Endothelial cell of umbilical vein (primary cell): ENCODE measurements at regions not wholly inside any gene's neighbourhood (a gene's known extent, or its start where the extent isn't known, plus 50 kb on each side); places are given as distances from the start of the nearest gene placed in this dataset.

ENCODE experiments used
- BruUV-seq: library from RNA; stranded (reverse); fragments of 400-500 nt; replicated peaks from 2 replicates; lab custom pipeline; 2021; lab: Mats Ljungman, UMichigan
- CTCF ChIA-PET: fragments of 300-600, 350-600 bp; sonication (Branson Sonifier 250); formaldehyde crosslinking; loops from one replicate; lab custom pipeline; 2021; ENCODE audit warnings: antibody characterized with exemption, inconsistent platforms; lab: Charles Lee
- POLR2A ChIA-PET: fragments of 300-600, 350-600 bp; sonication (Branson Sonifier 250); formaldehyde crosslinking; loops from one replicate; lab custom pipeline; 2021; ENCODE audit warnings: antibody characterized with exemption, inconsistent platforms; lab: Charles Lee
- DNase-seq: peaks from one replicate; pipeline ENCODE4 v3.0.0-alpha.2; 2011; ENCODE audit warnings: low read depth, low spot score
- FAIRE-seq: peaks from 2 replicates; lab custom pipeline; 2011; peaks lifted over from hg19 to GRCh38; lab: Jason Lieb, UNC
- H2AFZ ChIP-seq: 2 replicates; pipeline ENCODE4 v1.6.0; 2012; ENCODE audit warnings: low read depth, low read length, control low read depth, inconsistent platforms
- H3K27ac ChIP-seq: 2 replicates; pipeline ENCODE4 v1.5.1; 2011; ENCODE audit warnings: low read depth, mild to moderate bottlenecking, control low read depth, low read length, moderate library complexity; ENCODE audit not compliant: insufficient read depth
- H3K27me3 ChIP-seq, 2 experiments: 2 replicates each; pipeline versions ENCODE4 v1.6.0 to v1.6.1; 2011; ENCODE audit warnings: low read length in 2 of 2, mixed read lengths in 1 of 2; ENCODE audit not compliant: control insufficient read depth in 2 of 2, insufficient read depth in 2 of 2
- H3K36me3 ChIP-seq, 2 experiments: 2 replicates in 1 of 2; 3 replicates in 1 of 2; pipeline ENCODE4 v1.5.1; 2011; ENCODE audit warnings: low read length in 2 of 2, mild to moderate bottlenecking in 1 of 2, moderate library complexity in 1 of 2; ENCODE audit not compliant: control insufficient read depth in 2 of 2, insufficient read depth in 2 of 2; ENCODE audit errors: extremely low read depth in 1 of 2
- H3K4me1 ChIP-seq: 3 replicates; pipeline ENCODE4 v1.5.1; 2011; ENCODE audit warnings: mild to moderate bottlenecking, low read length; ENCODE audit not compliant: control insufficient read depth, insufficient read depth; ENCODE audit errors: extremely low read depth
- H3K4me2 ChIP-seq: 2 replicates; pipeline ENCODE4 v1.6.1; 2011; ENCODE audit warnings: low read length, control low read depth, mixed read lengths; ENCODE audit not compliant: insufficient read depth
- H3K4me3 ChIP-seq, 3 experiments: fragments of 200-600 bp in 1 of 3; sonication (generic), shearing (Covaris generic) in 1 of 3; replicated peaks in 1 of 3; 2 replicates each; pipeline ENCODE4 v1.5.1; 2011 to 2016; ENCODE audit warnings: control low read depth in 3 of 3, low read length in 3 of 3, mild to moderate bottlenecking in 2 of 3, inconsistent platforms in 1 of 3, low read depth in 1 of 3, moderate library complexity in 1 of 3; ENCODE audit not compliant: insufficient read depth in 1 of 3
- H3K79me2 ChIP-seq: 2 replicates; pipeline ENCODE4 v1.6.0; 2012; ENCODE audit warnings: low read length, inconsistent platforms; ENCODE audit not compliant: control insufficient read depth, insufficient read depth
- H3K9ac ChIP-seq: replicated peaks from 2 replicates; pipeline ENCODE3; 2011; ENCODE audit warnings: low read length, control low read depth; ENCODE audit not compliant: insufficient read depth; ENCODE audit errors: extremely low read depth
- H3K9me1 ChIP-seq: replicated peaks from 3 replicates; pipeline ENCODE4 v1.6.0; 2011; ENCODE audit warnings: mild to moderate bottlenecking, low read length; ENCODE audit not compliant: control insufficient read depth, insufficient read depth; ENCODE audit errors: extremely low read depth
- H3K9me3 ChIP-seq: replicated peaks from 2 replicates; pipeline ENCODE4 v1.5.1; 2012; ENCODE audit warnings: low read length, inconsistent platforms; ENCODE audit not compliant: control insufficient read depth, insufficient read depth
- H4K20me1 ChIP-seq: replicated peaks from 2 replicates; pipeline ENCODE3; 2011; ENCODE audit warnings: mild to moderate bottlenecking, low read length; ENCODE audit not compliant: control insufficient read depth, insufficient read depth; ENCODE audit errors: extremely low read depth
- EZH2 ChIP-seq: IDR thresholded peaks from 2 replicates; pipeline ENCODE4 v1.6.1; 2012; ENCODE audit warnings: borderline replicate concordance, low read depth, mild to moderate bottlenecking, moderate library complexity, low read length, inconsistent platforms; ENCODE audit not compliant: severe bottlenecking
- FOS ChIP-seq: IDR thresholded peaks from 2 replicates; pipeline ENCODE4 v1.6.1; 2011; ENCODE audit warnings: mild to moderate bottlenecking, low read length, moderate library complexity, borderline replicate concordance; ENCODE audit not compliant: insufficient read depth
- MYC ChIP-seq: IDR thresholded peaks from one replicate; pipeline ENCODE4 v1.6.1; 2011; ENCODE audit warnings: mild to moderate bottlenecking, low read depth, low read length
- POLR2AphosphoS5 ChIP-seq: IDR thresholded peaks from 2 replicates; pipeline ENCODE4 v1.6.1; 2012; ENCODE audit warnings: low read depth, mild to moderate bottlenecking, control low read depth, low read length, moderate library complexity; ENCODE audit not compliant: insufficient read depth
- dilution Hi-C: fragments of 300-500 bp; cut with MboI; formaldehyde crosslinking; loops from one replicate; pipeline ENCODE4 v1.15.0; 2019; ENCODE audit warnings: low sequenced_read_pairs; ENCODE audit not compliant: extremely low pct_ligation_motif_present
- intact Hi-C: fragments of 100-400 bp; cut with micrococcal nuclease; formaldehyde crosslinking; loops from one replicate; pipeline ENCODE4 v1.10.0; 2022
- TF ChIP-seq, protein P1 (sequence below): IDR thresholded peaks from 2 replicates; pipeline ENCODE4 v1.6.1; 2011; ENCODE audit not compliant: insufficient read depth, insufficient read length
- TF ChIP-seq, protein P2 (sequence below), 2 donors: IDR thresholded peaks; 1 replicate in 1 of 2; 2 replicates in 1 of 2; pipeline ENCODE4 v1.5.1; 2011; ENCODE audit warnings: low read length in 2 of 2, mild to moderate bottlenecking in 2 of 2, moderate library complexity in 2 of 2, control low read depth in 1 of 2, inconsistent platforms in 1 of 2, low read depth in 1 of 2; ENCODE audit not compliant: insufficient read depth in 1 of 2; ENCODE audit errors: extremely low read depth in 1 of 2

DNA sequence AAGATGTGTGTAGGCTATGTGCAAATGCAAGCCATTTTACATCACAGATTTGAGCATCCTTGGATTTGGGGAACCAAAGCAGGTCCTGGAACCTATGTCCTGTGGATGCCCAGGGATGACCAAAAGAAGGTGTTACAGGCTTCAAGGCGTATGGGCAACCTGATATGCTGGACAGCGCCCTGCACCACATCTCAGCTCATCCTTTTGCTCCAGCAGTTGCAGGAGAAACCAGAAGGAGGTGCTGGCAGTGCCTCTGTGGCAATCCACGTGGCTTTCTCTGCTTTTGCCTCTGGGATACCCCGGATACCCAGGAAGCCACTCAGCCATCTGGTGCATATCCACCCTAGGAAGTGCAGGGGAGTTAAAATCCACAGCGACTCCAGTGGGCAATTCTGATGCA, 110.3 kb upstream of the VSTM2B start:
- no peak overlapping the region for H3K27ac ChIP-seq
- H4K20me1 ChIP-seq: no peaks in the 10 kb centered on the region
- dilution Hi-C loops: no loop called here
- no peaks in the 10 kb centered on the region for H3K9me1 ChIP-seq
- no peaks in the 10 kb centered on the region for H3K79me2 ChIP-seq
- ChIA-PET CTCF (no interaction called here), POLR2A (no interaction called here)
- H3K36me3 ChIP-seq: no peaks in the 10 kb centered on the region
- TF ChIP-seq MYC (no peak), POLR2AphosphoS5 (no peak), EZH2 (no peak), FOS (no peak)
- TF ChIP-seq, protein P1, sequence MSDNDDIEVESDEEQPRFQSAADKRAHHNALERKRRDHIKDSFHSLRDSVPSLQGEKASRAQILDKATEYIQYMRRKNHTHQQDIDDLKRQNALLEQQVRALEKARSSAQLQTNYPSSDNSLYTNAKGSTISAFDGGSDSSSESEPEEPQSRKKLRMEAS: no peak
- TF ChIP-seq, protein P2, sequence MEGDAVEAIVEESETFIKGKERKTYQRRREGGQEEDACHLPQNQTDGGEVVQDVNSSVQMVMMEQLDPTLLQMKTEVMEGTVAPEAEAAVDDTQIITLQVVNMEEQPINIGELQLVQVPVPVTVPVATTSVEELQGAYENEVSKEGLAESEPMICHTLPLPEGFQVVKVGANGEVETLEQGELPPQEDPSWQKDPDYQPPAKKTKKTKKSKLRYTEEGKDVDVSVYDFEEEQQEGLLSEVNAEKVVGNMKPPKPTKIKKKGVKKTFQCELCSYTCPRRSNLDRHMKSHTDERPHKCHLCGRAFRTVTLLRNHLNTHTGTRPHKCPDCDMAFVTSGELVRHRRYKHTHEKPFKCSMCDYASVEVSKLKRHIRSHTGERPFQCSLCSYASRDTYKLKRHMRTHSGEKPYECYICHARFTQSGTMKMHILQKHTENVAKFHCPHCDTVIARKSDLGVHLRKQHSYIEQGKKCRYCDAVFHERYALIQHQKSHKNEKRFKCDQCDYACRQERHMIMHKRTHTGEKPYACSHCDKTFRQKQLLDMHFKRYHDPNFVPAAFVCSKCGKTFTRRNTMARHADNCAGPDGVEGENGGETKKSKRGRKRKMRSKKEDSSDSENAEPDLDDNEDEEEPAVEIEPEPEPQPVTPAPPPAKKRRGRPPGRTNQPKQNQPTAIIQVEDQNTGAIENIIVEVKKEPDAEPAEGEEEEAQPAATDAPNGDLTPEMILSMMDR (IDR thresholded peaks at IDR 0.05; ENCODE audit: extremely low read depth in 1 of 2, insufficient read depth in 1 of 2, low read depth in 1 of 2, low read length in 2 of 2): no peak
- H3K9ac ChIP-seq: no peak overlapping the region
- intact Hi-C loops: no loop called here
- no peak for FAIRE-seq
- H3K4me3 ChIP-seq: no peak overlapping the region
- no peak overlapping the region for H3K4me2 ChIP-seq
- BruUV-seq: no TSS peak
- H3K4me1 ChIP-seq: no peaks in the 10 kb centered on the region
- peaks cover 2% of the 10 kb centered on the region for H3K9me3 ChIP-seq
- no peak for DNase-seq
- H2AFZ ChIP-seq: no peak overlapping the region
- H3K27me3 ChIP-seq: no peaks in the 10 kb centered on the region
